ENCODE measurements at regions not wholly inside any gene's neighbourhood (a gene's known extent, or its start where the extent isn't known, plus 50 kb on each side); places are given as distances from the start of the nearest gene placed in this dataset.

GRCh38 chr1:186736971-186737685, 56.9 kb upstream of the PTGS2 start:
- Histone ChIP-seq H3K27ac (no peak overlapping the region), H3K27me3 (no peaks in the 10 kb centered on the region), H3K9me3 (no peaks in the 10 kb centered on the region), H3K36me3 (no peaks in the 10 kb centered on the region), H3K4me1 (no peaks in the 10 kb centered on the region), H3K4me3 (no peak overlapping the region)
- intact Hi-C loops (cut with DNase I), result no loop called here
- ATAC-seq, result no peak
- 89 to 92% (median 91%) methylated on average over 4 of the region's 4 CpGs for WGBS, 4 donors
- DNase-seq, result no peak
- TF ChIP-seq POLR2A (IDR thresholded peaks at IDR 0.05), result no peak
- TF ChIP-seq CTCF (IDR thresholded peaks at IDR 0.05), result no peak

- Histone ChIP-seq H3K36me3 (no peaks in the 10 kb centered on the region), H3K27me3 (no peaks in the 10 kb centered on the region), H3K4me1 (no peaks in the 10 kb centered on the region), H3K9me3 (no peaks in the 10 kb centered on the region), H3K27ac (no peak overlapping the region), H3K4me3 (no peak overlapping the region)
- intact Hi-C loops (cut with DNase I), result no loop called here
- WGBS, 4 donors, result 95 to 100% (median 100%) methylated on average over 1 of the region's 1 CpG
- TF ChIP-seq POLR2A (IDR thresholded peaks at IDR 0.05) (no peak), CTCF (IDR thresholded peaks at IDR 0.05) (no peak)
- DNase-seq, result no peak
- no peak for ATAC-seq
Observed at GRCh38 chr1:186735463-186735862, 55.2 kb upstream of the PTGS2 start.

GRCh38 chr1:186730951-186731729, 50.9 kb upstream of the PTGS2 start:
- intact Hi-C loops (cut with DNase I), result no loop called here
- no peak for TF ChIP-seq POLR2A (IDR thresholded peaks at IDR 0.05)
- TF ChIP-seq CTCF (IDR thresholded peaks at IDR 0.05), result no peak
- Histone ChIP-seq H3K27ac (no peak overlapping the region), H3K4me1 (no peaks in the 10 kb centered on the region), H3K36me3 (no peaks in the 10 kb centered on the region), H3K4me3 (no peak overlapping the region), H3K27me3 (no peaks in the 10 kb centered on the region), H3K9me3 (peaks cover 0 to 11% (median 0%) of the 10 kb centered on the region in 12 donors)
- DNase-seq, result no peak
- ATAC-seq, result no peak
- 59 to 66% (median 62%) methylated on average over 2 of the region's 2 CpGs for WGBS, 4 donors
